ENCODE measurements at regions not wholly inside any gene's neighbourhood (a gene's known extent, or its start where the extent isn't known, plus 50 kb on each side); places are given as distances from the start of the nearest gene placed in this dataset.
"Not testable (repeated sequence)": the region's sequence is repeated elsewhere in the genome, so short reads cannot be mapped to it uniquely, and the experiment has no call there.

- WGBS (ENCODE audit: extremely low coverage, insufficient read length, low lambda C conversion rate), result no CpG with 5 or more reads among the region's 26 CpGs
- H3K36me3 Mint-ChIP-seq (ENCODE audit: insufficient read depth in 1 of 3, low read depth in 3 of 3); H2BK5ac ChIP-seq (ENCODE audit: insufficient read length, low read length): not testable (repeated sequence)
Observed at GRCh38 chrX:126641076-126641475, 88.5 kb upstream of the DCAF12L1 start.

More at GRCh38 chrX:126641076-126641475, 88.5 kb upstream of the DCAF12L1 start:
- not testable (repeated sequence) for H3K79me2 ChIP-seq (ENCODE audit: insufficient read depth, low read length); H3K56ac ChIP-seq (ENCODE audit: insufficient read length, low read depth, low read length); H4K91ac ChIP-seq (ENCODE audit: insufficient read length, low read depth, low read length); H3K27ac ChIP-seq (ENCODE audit: insufficient read length, low read depth, low read length); H2BK20ac ChIP-seq (ENCODE audit: low read depth, low read length, poor library complexity, severe bottlenecking); H3K27me3 Mint-ChIP-seq (ENCODE audit: low read depth); H3K9me3 ChIP-seq (ENCODE audit: control insufficient read depth, low read depth, low read length); H3K18ac ChIP-seq (ENCODE audit: insufficient read length, low read depth, low read length); H3K4ac ChIP-seq (ENCODE audit: low read depth, low read length); DNase-seq; H3T11ph ChIP-seq (ENCODE audit: low read length); H2BK120ac ChIP-seq (ENCODE audit: low read depth, low read length, poor library complexity, severe bottlenecking); H3K27me3 ChIP-seq (ENCODE audit: insufficient read depth, low read length); H4K8ac ChIP-seq (replicated peaks; ENCODE audit: insufficient read length, low read depth, low read length); H4K5ac ChIP-seq (ENCODE audit: insufficient read length, low read depth, low read length); H4K20me1 ChIP-seq (ENCODE audit: control insufficient read depth, insufficient read depth, insufficient read length); H3K23ac ChIP-seq (ENCODE audit: insufficient read length, low read depth, low read length); H3K4me1 Mint-ChIP-seq; H2BK15ac ChIP-seq (ENCODE audit: low read depth, low read length); H3K4me2 ChIP-seq (ENCODE audit: insufficient read depth, insufficient read length, low read length); H3K79me1 ChIP-seq (ENCODE audit: insufficient read depth, low read depth, low read length, poor library complexity, severe bottlenecking); H3K27ac Mint-ChIP-seq; H3K4me3 Mint-ChIP-seq; H3K4me1 ChIP-seq (ENCODE audit: insufficient read depth, low read length); H2BK12ac ChIP-seq (ENCODE audit: insufficient read length, low read depth, low read length); H3K9ac ChIP-seq (ENCODE audit: extremely low read depth, insufficient read length, low read length); H2AFZ ChIP-seq (ENCODE audit: low read length); H3K14ac ChIP-seq (ENCODE audit: insufficient read depth, low read length); H3K23me2 ChIP-seq (ENCODE audit: insufficient read length, low read depth, low read length, poor library complexity, severe bottlenecking); H2AK5ac ChIP-seq (ENCODE audit: insufficient read length, low read length)
- peaks cover 12 to 68% of the 10 kb centered on the region in 2 experiments for H3K9me3 Mint-ChIP-seq

All from H9 (cell line).